ENCODE measurements at regions not wholly inside any gene's neighbourhood (a gene's known extent, or its start where the extent isn't known, plus 50 kb on each side); places are given as distances from the start of the nearest gene placed in this dataset.

DNA sequence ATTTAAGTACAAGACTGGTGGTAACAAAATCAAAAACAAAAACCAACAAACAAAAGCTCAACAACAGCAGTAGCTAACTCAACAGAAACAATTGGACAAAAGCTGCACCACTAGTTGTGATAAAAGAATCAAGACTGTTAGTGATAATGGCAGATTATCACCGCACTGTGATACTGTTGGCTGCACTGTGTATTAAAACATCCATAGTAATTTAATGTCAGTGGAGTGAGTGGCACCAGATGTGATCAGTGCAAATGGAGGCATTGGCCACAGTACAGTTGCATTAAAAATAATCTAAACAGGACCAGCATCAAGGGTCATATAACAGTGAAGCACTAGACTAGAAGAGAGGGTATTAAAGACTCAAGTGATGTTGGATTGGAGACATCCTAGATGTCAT is 1341.3 kb downstream of the MRPL39 start:
- H3K4me1 ChIP-seq = no peaks in the 10 kb centered on the region
- no peaks in the 10 kb centered on the region for H3K36me3 ChIP-seq
- WGBS, 2 donors = 78 to 83% methylated on average over 1 of the region's 1 CpG
- intact Hi-C loops (cut with DNase I) = no loop called here
- H3K27ac ChIP-seq = no peak overlapping the region
- TF ChIP-seq, protein P1, sequence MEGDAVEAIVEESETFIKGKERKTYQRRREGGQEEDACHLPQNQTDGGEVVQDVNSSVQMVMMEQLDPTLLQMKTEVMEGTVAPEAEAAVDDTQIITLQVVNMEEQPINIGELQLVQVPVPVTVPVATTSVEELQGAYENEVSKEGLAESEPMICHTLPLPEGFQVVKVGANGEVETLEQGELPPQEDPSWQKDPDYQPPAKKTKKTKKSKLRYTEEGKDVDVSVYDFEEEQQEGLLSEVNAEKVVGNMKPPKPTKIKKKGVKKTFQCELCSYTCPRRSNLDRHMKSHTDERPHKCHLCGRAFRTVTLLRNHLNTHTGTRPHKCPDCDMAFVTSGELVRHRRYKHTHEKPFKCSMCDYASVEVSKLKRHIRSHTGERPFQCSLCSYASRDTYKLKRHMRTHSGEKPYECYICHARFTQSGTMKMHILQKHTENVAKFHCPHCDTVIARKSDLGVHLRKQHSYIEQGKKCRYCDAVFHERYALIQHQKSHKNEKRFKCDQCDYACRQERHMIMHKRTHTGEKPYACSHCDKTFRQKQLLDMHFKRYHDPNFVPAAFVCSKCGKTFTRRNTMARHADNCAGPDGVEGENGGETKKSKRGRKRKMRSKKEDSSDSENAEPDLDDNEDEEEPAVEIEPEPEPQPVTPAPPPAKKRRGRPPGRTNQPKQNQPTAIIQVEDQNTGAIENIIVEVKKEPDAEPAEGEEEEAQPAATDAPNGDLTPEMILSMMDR (IDR thresholded peaks at IDR 0.05) = no peak
- TF ChIP-seq POLR2A (IDR thresholded peaks at IDR 0.05) (no peak), EP300 (IDR thresholded peaks at IDR 0.05) (no peak), POLR2AphosphoS5 (IDR thresholded peaks at IDR 0.05) (no peak)
- DNase-seq = no peak
- no peak overlapping the region for H3K4me3 ChIP-seq
- H3K27me3 ChIP-seq = no peaks in the 10 kb centered on the region
- peaks cover 0 to under 1% (median 0%) of the 10 kb centered on the region in 4 donors for H3K9me3 ChIP-seq

DNA sequence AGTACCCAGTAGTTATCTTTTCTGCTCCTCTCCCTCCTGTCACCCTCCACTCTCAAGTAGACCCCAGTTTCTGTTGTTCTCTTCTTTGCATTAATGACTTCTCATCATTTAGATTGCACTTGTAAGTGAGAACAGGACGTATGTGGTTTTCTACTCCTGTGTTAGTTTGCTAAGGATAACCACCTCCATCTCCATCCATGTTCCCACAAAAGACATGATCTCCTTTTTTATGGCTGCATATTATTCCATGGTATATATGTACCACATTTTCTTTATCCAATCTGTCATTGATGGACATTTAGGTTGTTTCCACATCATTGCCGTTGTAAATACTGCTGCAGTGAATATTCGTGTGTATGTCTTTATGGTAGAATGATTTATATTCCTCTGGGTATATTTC is 1346.5 kb downstream of the MRPL39 start:
- no peak overlapping the region for H3K4me3 ChIP-seq
- H3K36me3 ChIP-seq = no peaks in the 10 kb centered on the region
- H3K27ac ChIP-seq = no peak overlapping the region
- H3K9me3 ChIP-seq = peaks cover 0 to 3% (median 0%) of the 10 kb centered on the region in 4 donors
- H3K4me1 ChIP-seq = no peaks in the 10 kb centered on the region
- TF ChIP-seq POLR2A (IDR thresholded peaks at IDR 0.05) (no peak), POLR2AphosphoS5 (IDR thresholded peaks at IDR 0.05) (no peak), EP300 (IDR thresholded peaks at IDR 0.05) (no peak)
- TF ChIP-seq, protein P1 (IDR thresholded peaks at IDR 0.05) = no peak
- no peak for DNase-seq
- H3K27me3 ChIP-seq = no peaks in the 10 kb centered on the region
- 85% methylated on average over 3 of the region's 3 CpGs for WGBS, 2 donors
- intact Hi-C loops (cut with DNase I) = no loop called here

DNA sequence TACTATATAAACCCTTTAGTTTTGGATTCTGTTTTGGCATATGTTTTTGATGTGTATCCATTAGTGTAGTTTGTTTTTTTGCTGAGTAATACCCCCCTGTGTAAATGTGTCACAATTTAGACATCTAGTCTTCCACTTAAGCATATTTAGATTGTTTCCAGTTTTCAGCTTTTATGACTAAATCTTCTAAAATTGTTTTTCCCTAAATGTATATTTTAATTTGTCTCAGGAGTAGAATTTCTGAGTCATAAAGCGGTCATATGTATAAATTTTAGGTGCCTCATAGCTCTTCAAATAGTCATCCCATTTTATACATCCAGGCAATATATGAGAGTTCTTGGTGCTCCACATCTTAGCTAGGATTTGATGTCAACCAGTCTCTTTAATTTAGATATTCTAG is 1348.0 kb downstream of the MRPL39 start:
- H3K27ac ChIP-seq = no peak overlapping the region
- no peaks in the 10 kb centered on the region for H3K27me3 ChIP-seq
- no peaks in the 10 kb centered on the region for H3K36me3 ChIP-seq
- no peak for TF ChIP-seq EP300 (IDR thresholded peaks at IDR 0.05)
- TF ChIP-seq, protein P1 (IDR thresholded peaks at IDR 0.05) = no peak
- no peak for TF ChIP-seq POLR2AphosphoS5 (IDR thresholded peaks at IDR 0.05)
- no peak for TF ChIP-seq POLR2A (IDR thresholded peaks at IDR 0.05)
- H3K4me3 ChIP-seq = no peak overlapping the region
- intact Hi-C loops (cut with DNase I) = no loop called here
- peaks cover 0 to 3% (median 0%) of the 10 kb centered on the region in 4 donors for H3K9me3 ChIP-seq
- 91 to 93% methylated on average over 1 of the region's 1 CpG for WGBS, 2 donors
- H3K4me1 ChIP-seq = no peaks in the 10 kb centered on the region
- no peak for DNase-seq

DNA sequence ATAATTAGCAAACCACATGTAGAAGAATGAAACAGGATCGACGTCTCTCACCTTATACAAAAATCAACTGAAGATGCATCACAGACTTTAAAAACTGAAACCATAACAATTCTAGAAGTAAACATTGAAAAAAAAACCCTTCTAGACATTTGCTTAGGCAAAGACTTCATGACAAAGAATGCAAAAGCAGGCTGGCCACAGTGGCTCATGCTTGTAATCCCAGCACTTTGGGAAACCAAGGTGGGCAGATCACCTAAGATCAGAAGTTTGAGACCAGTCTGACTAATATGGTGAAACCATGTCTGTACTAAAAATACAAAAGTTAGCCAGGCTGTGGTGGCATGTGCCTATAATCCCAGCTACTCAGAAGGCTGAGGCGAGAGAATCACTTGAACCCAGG is 1351.7 kb downstream of the MRPL39 start:
- Histone ChIP-seq H3K4me1 (no peaks in the 10 kb centered on the region), H3K27ac (no peak overlapping the region), H3K36me3 (no peaks in the 10 kb centered on the region), H3K4me3 (no peak overlapping the region), H3K9me3 (no peaks in the 10 kb centered on the region), H3K27me3 (no peaks in the 10 kb centered on the region)
- TF ChIP-seq, protein P1 (IDR thresholded peaks at IDR 0.05) = no peak
- TF ChIP-seq POLR2A (IDR thresholded peaks at IDR 0.05) (no peak), EP300 (IDR thresholded peaks at IDR 0.05) (no peak), POLR2AphosphoS5 (IDR thresholded peaks at IDR 0.05) (no peak)
- DNase-seq = no peak
- WGBS, 2 donors = 56 to 74% methylated on average over 3 of the region's 3 CpGs
- intact Hi-C loops (cut with DNase I) = no loop called here

DNA sequence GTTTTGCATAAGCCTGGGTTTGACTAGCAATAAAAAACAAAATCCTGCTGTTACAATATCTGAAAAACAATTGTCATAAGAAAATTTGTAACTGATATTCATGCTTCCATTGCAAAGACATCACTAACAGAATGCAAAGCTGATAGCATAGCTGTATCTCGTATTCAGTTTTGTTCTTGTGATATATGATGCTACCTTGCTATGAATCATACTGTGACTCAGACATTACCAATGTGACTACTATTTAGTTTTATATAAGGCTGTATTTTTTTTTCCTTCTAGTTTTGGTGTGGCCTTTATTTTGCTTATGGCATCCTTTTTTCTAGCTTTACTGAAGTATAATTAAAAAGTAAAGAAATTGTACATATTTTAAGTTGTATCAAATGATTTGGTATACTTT is 1381.8 kb downstream of the MRPL39 start:
- no peak for DNase-seq
- no peaks in the 10 kb centered on the region for H3K36me3 ChIP-seq
- no peak overlapping the region for H3K4me3 ChIP-seq
- no peaks in the 10 kb centered on the region for H3K9me3 ChIP-seq
- intact Hi-C loops (cut with DNase I) = no loop called here
- H3K27me3 ChIP-seq = no peaks in the 10 kb centered on the region
- WGBS, 2 donors = 77 to 85% methylated on average over 1 of the region's 1 CpG
- TF ChIP-seq, protein P1 (IDR thresholded peaks at IDR 0.05) = no peak
- no peak for TF ChIP-seq EP300 (IDR thresholded peaks at IDR 0.05)
- no peak for TF ChIP-seq POLR2A (IDR thresholded peaks at IDR 0.05)
- TF ChIP-seq POLR2AphosphoS5 (IDR thresholded peaks at IDR 0.05) = no peak
- no peaks in the 10 kb centered on the region for H3K4me1 ChIP-seq
- H3K27ac ChIP-seq = no peak overlapping the region
